ENCODE measurements at regions not wholly inside any gene's neighbourhood (a gene's known extent, or its start where the extent isn't known, plus 50 kb on each side); places are given as distances from the start of the nearest gene placed in this dataset.

DNA sequence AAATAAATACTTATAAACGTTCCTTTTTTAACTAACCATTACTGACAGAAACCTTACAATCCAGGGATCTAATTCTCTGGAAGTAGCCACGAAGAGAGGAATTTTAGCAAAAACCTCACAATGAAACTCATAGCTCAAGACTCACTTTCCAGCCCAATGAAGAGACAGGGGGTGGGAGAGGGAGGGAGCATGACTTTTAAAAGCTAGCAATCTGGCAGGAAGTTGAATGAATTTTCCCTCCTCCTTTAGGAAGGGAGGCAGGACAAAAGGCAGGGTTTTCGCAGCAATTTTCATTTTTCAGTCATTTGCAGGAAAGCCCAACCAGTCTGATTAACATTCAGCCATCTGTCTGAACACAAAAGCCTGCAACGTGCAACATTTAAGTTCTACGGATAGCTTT is 381.5 kb upstream of the PSMD7 start:
- TF ChIP-seq CTCF (conservative IDR thresholded peaks at IDR 0.05 in 1 of 2, IDR thresholded peaks at IDR 0.05 in 1 of 2; ENCODE audit: low read depth in 1 of 2, low read length in 2 of 2), result no peak
- TF ChIP-seq EZH2 (IDR thresholded peaks at IDR 0.05; ENCODE audit: low read length, missing control alignments), result no peak

All from fibroblast of lung (primary cell).